HEK293 (cell line): ENCODE measurements at regions not wholly inside any gene's neighbourhood (a gene's known extent, or its start where the extent isn't known, plus 50 kb on each side); places are given as distances from the start of the nearest gene placed in this dataset.

Experiments used
- CTCF ChIA-PET: fragments of 350-600 bp; formaldehyde crosslinking; extraction: SDS; loops from one replicate; lab custom pipeline; 2021; ENCODE audit warnings: antibody characterized with exemption; lab: Yijun Ruan, JAX
- POLR2A ChIA-PET: fragments of 300-600 bp; formaldehyde crosslinking; extraction: SDS; loops from one replicate; lab custom pipeline; 2020; ENCODE audit warnings: antibody characterized with exemption, inconsistent platforms; lab: Yijun Ruan, JAX
- H3K27ac ChIP-seq: fragments of 200-500 bp; sonication (Bioruptor generic); 2 replicates; pipeline ENCODE4 v1.5.1; 2014; ENCODE audit warnings: low read depth, low read length, control low read depth, inconsistent platforms; ENCODE audit errors: extremely low read depth
- H3K36me3 ChIP-seq, 2 experiments: fragments of 200-500 bp in 1 of 2; sonication (Bioruptor generic) in 1 of 2; 1 replicate in 1 of 2; 2 replicates in 1 of 2; pipeline ENCODE4 v1.5.1; 2014 to 2017; ENCODE audit warnings: inconsistent platforms in 2 of 2, low read length in 2 of 2; ENCODE audit not compliant: control insufficient read depth in 2 of 2, insufficient read depth in 1 of 2
- H3K4me1 ChIP-seq: fragments of 200-500 bp; sonication (Bioruptor generic); 2 replicates; pipeline ENCODE4 v1.5.1; 2014; ENCODE audit warnings: mild to moderate bottlenecking, low read length, inconsistent platforms; ENCODE audit not compliant: control insufficient read depth, insufficient read depth
- H3K4me3 ChIP-seq: 2 replicates; pipeline ENCODE4 v1.5.1; 2011; ENCODE audit warnings: low read depth, mild to moderate bottlenecking, control low read depth, low read length, moderate library complexity
- H3K9me3 ChIP-seq: fragments of 200-500 bp; sonication (Bioruptor generic); 2 replicates; pipeline ENCODE4 v1.5.1; 2014; ENCODE audit warnings: low read depth, low read length, inconsistent platforms; ENCODE audit not compliant: control insufficient read depth, insufficient read depth
- GLI4 ChIP-seq: fragments of 450-650 bp; formaldehyde crosslinking; IDR thresholded peaks from 2 replicates; pipeline ENCODE4 v1.5.1; 2016; ENCODE audit warnings: missing biosample characterization, missing genetic modification characterization
- HOXA7 ChIP-seq: sonication (generic); formaldehyde crosslinking; IDR thresholded peaks from 2 replicates; pipeline ENCODE4 v1.8.1; 2022; ENCODE audit warnings: missing genetic modification reagents, borderline replicate concordance
- KLF7 ChIP-seq: fragments of 450-650 bp; formaldehyde crosslinking; IDR thresholded peaks from 2 replicates; pipeline ENCODE4 v1.5.1; 2016; ENCODE audit warnings: missing biosample characterization, missing genetic modification characterization, borderline replicate concordance
- MEIS1 ChIP-seq: sonication (generic); formaldehyde crosslinking; IDR thresholded peaks from 2 replicates; pipeline ENCODE4 v1.8.1; 2022; ENCODE audit warnings: missing genetic modification reagents, mild to moderate bottlenecking, borderline replicate concordance
- MYNN ChIP-seq: fragments of 450-650 bp; formaldehyde crosslinking; IDR thresholded peaks from 2 replicates; pipeline ENCODE4 v1.5.1; 2016; ENCODE audit warnings: missing biosample characterization, missing genetic modification characterization, borderline replicate concordance
- OSR2 ChIP-seq: fragments of 450-650 bp; formaldehyde crosslinking; IDR thresholded peaks from 2 replicates; pipeline ENCODE4 v1.5.1; 2016; ENCODE audit warnings: missing biosample characterization, missing genetic modification characterization
- SCRT1 ChIP-seq: fragments of 450-650 bp; formaldehyde crosslinking; IDR thresholded peaks from 2 replicates; pipeline ENCODE4 v1.5.1; 2016; ENCODE audit warnings: missing biosample characterization, missing genetic modification characterization, borderline replicate concordance
- TRIM28 ChIP-seq: IDR thresholded peaks from 2 replicates; pipeline ENCODE4 v1.6.1; 2011; ENCODE audit warnings: low read length, control low read depth, borderline replicate concordance
- ZBTB21 ChIP-seq: fragments of 450-650 bp; formaldehyde crosslinking; IDR thresholded peaks from 2 replicates; pipeline ENCODE4 v1.5.1; 2017; ENCODE audit warnings: missing biosample characterization, missing genetic modification characterization
- ZBTB48 ChIP-seq: fragments of 450-650 bp; formaldehyde crosslinking; IDR thresholded peaks from 2 replicates; pipeline ENCODE4 v1.5.1; 2016; ENCODE audit warnings: missing biosample characterization, missing genetic modification characterization
- ZBTB49 ChIP-seq: fragments of 450-650 bp; formaldehyde crosslinking; IDR thresholded peaks from 2 replicates; pipeline ENCODE4 v1.5.1; 2016; ENCODE audit warnings: missing biosample characterization, missing genetic modification characterization, low read depth
- ZFP3 ChIP-seq: fragments of 450-650 bp; formaldehyde crosslinking; IDR thresholded peaks from 2 replicates; pipeline ENCODE4 v1.5.1; 2016; ENCODE audit warnings: low read depth, missing biosample characterization, missing genetic modification characterization
- ZFP41 ChIP-seq: fragments of 450-650 bp; formaldehyde crosslinking; IDR thresholded peaks from 2 replicates; pipeline ENCODE4 v1.5.1; 2016; ENCODE audit warnings: missing biosample characterization, missing genetic modification characterization, borderline replicate concordance
- ZNF121 ChIP-seq: fragments of 450-650 bp; formaldehyde crosslinking; IDR thresholded peaks from 2 replicates; pipeline ENCODE4 v1.5.1; 2016; ENCODE audit warnings: missing biosample characterization, missing genetic modification characterization
- ZNF132 ChIP-seq: fragments of 450-650 bp; formaldehyde crosslinking; IDR thresholded peaks from 2 replicates; pipeline ENCODE4 v1.5.1; 2017; ENCODE audit warnings: missing biosample characterization, missing genetic modification characterization, borderline replicate concordance
- ZNF19 ChIP-seq: fragments of 450-650 bp; formaldehyde crosslinking; IDR thresholded peaks from 2 replicates; pipeline ENCODE4; 2016; ENCODE audit warnings: missing biosample characterization, missing genetic modification characterization, low read depth
- ZNF2 ChIP-seq: fragments of 450-650 bp; formaldehyde crosslinking; IDR thresholded peaks from 2 replicates; pipeline ENCODE4 v1.5.1; 2016; ENCODE audit warnings: missing biosample characterization, missing genetic modification characterization
- ZNF426 ChIP-seq: fragments of 450-650 bp; formaldehyde crosslinking; IDR thresholded peaks from 2 replicates; pipeline ENCODE4 v1.5.1; 2017; ENCODE audit warnings: missing biosample characterization, missing genetic modification characterization, mild to moderate bottlenecking, inconsistent platforms, moderate library complexity
- ZNF433 ChIP-seq: fragments of 450-650 bp; formaldehyde crosslinking; IDR thresholded peaks from 2 replicates; pipeline ENCODE4 v1.5.1; 2016; ENCODE audit warnings: missing biosample characterization, missing genetic modification characterization, low read depth
- ZNF560 ChIP-seq: fragments of 450-650 bp; formaldehyde crosslinking; IDR thresholded peaks from 2 replicates; pipeline ENCODE4 v1.5.1; 2017; ENCODE audit warnings: missing biosample characterization, missing genetic modification characterization, borderline replicate concordance
- ZNF585B ChIP-seq: fragments of 450-650 bp; formaldehyde crosslinking; IDR thresholded peaks from 2 replicates; pipeline ENCODE4 v1.5.1; 2016; ENCODE audit warnings: missing biosample characterization, missing genetic modification characterization
- ZNF596 ChIP-seq: fragments of 450-650 bp; IDR thresholded peaks from 2 replicates; pipeline ENCODE4 v1.5.0; 2018; ENCODE audit warnings: missing biosample characterization, mild to moderate bottlenecking, missing genetic modification characterization, moderate library complexity
- ZNF621 ChIP-seq: fragments of 450-650 bp; formaldehyde crosslinking; IDR thresholded peaks from 2 replicates; pipeline ENCODE4 v1.5.1; 2017; ENCODE audit warnings: missing biosample characterization, missing genetic modification characterization
- ZNF791 ChIP-seq: fragments of 450-650 bp; formaldehyde crosslinking; IDR thresholded peaks from 2 replicates; pipeline ENCODE4 v1.5.1; 2016; ENCODE audit warnings: missing biosample characterization, missing genetic modification characterization
- TF ChIP-seq, protein P1 (sequence below): fragments of 450-650 bp; formaldehyde crosslinking; conservative IDR thresholded peaks from 2 replicates; pipeline ENCODE4 v1.5.1; 2016; ENCODE audit warnings: low read depth, missing biosample characterization, missing genetic modification characterization
- TF ChIP-seq, protein P2 (sequence below): fragments of 450-650 bp; formaldehyde crosslinking; IDR thresholded peaks from 2 replicates; pipeline ENCODE4; 2016; ENCODE audit warnings: missing biosample characterization, missing genetic modification characterization
- TF ChIP-seq, protein P3 (sequence below): fragments of 450-650 bp; formaldehyde crosslinking; IDR thresholded peaks from 2 replicates; pipeline ENCODE4 v1.5.1; 2016; ENCODE audit warnings: missing biosample characterization, missing genetic modification characterization

DNA sequence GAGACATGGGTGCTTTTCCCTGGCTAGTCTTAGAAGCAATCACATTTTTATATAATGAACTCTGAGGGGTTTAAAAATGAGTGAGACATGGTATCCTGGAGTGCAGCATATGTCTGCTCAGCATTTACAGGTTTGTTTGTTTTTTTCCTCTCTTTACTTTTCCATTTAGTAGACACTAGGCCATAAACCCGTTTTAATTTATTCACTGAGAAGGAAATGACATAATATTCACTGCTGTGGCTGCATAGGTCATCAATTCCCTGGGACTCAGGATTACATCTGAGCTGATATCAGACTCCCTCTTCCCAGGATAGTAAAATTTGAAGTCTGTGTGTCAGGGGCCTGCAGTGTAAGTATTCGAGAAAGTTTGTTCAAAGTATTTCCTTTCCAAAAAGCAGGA lies 178.9 kb upstream of the SPRY1 start (continued):
- TF ChIP-seq ZBTB21 (tag by site-specific recombination) (peak; percentile 63; the same call in 1 of the 2 replicates), ZNF426 (no peak), TRIM28 (peak; percentile 68; the same call in 1 of the 2 replicates)
- TF ChIP-seq, all 188 proteins: peak for 6

GRCh38 chr4:123218981-123219380 lies 177.6 kb upstream of the SPRY1 start:
- H3K4me3 ChIP-seq: no peak overlapping the region
- ChIA-PET CTCF (no interaction called here), POLR2A (no interaction called here)
- no peaks in the 10 kb centered on the region for H3K36me3 ChIP-seq
- H3K4me1 ChIP-seq: peaks cover 4% of the 10 kb centered on the region
- TF ChIP-seq ZNF596 (tag by site-specific recombination) (no peak), ZBTB48 (tag by site-specific recombination) (no peak), MEIS1 (CRISPR knock-in tag) (no peak), ZNF791 (tag by site-specific recombination) (no peak), ZNF433 (tag by site-specific recombination) (no peak), ZBTB21 (tag by site-specific recombination) (no peak)
- TF ChIP-seq, protein P1, sequence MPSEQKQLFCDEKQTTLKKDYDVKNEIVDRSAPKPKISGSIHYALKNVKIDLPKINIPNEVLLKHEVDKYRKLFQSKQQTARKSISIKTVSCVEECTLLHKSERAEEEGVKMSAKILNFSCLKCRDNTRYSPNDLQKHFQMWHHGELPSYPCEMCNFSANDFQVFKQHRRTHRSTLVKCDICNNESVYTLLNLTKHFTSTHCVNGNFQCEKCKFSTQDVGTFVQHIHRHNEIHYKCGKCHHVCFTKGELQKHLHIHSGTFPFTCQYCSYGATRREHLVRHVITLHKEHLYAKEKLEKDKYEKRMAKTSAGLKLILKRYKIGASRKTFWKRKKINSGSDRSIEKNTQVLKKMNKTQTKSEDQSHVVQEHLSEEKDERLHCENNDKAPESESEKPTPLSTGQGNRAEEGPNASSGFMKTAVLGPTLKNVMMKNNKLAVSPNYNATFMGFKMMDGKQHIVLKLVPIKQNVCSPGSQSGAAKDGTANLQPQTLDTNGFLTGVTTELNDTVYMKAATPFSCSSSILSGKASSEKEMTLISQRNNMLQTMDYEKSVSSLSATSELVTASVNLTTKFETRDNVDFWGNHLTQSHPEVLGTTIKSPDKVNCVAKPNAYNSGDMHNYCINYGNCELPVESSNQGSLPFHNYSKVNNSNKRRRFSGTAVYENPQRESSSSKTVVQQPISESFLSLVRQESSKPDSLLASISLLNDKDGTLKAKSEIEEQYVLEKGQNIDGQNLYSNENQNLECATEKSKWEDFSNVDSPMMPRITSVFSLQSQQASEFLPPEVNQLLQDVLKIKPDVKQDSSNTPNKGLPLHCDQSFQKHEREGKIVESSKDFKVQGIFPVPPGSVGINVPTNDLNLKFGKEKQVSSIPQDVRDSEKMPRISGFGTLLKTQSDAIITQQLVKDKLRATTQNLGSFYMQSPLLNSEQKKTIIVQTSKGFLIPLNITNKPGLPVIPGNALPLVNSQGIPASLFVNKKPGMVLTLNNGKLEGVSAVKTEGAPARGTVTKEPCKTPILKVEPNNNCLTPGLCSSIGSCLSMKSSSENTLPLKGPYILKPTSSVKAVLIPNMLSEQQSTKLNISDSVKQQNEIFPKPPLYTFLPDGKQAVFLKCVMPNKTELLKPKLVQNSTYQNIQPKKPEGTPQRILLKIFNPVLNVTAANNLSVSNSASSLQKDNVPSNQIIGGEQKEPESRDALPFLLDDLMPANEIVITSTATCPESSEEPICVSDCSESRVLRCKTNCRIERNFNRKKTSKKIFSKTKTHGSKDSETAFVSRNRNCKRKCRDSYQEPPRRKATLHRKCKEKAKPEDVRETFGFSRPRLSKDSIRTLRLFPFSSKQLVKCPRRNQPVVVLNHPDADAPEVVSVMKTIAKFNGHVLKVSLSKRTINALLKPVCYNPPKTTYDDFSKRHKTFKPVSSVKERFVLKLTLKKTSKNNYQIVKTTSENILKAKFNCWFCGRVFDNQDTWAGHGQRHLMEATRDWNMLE: no peak
- TF ChIP-seq, protein P2, sequence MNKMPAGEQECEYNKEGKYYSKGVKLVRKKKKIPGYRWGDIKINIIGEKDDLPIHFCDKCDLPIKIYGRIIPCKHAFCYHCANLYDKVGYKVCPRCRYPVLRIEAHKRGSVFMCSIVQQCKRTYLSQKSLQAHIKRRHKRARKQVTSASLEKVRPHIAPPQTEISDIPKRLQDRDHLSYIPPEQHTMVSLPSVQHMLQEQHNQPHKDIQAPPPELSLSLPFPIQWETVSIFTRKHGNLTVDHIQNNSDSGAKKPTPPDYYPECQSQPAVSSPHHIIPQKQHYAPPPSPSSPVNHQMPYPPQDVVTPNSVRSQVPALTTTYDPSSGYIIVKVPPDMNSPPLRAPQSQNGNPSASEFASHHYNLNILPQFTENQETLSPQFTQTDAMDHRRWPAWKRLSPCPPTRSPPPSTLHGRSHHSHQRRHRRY (tag by site-specific recombination): no peak
- no peak overlapping the region for H3K27ac ChIP-seq
- no peaks in the 10 kb centered on the region for H3K9me3 ChIP-seq

- H3K27ac ChIP-seq: no peak overlapping the region
- POLR2A ChIA-PET: no interaction called here
- no peaks in the 10 kb centered on the region for H3K9me3 ChIP-seq
- no peak for TF ChIP-seq HOXA7 (CRISPR knock-in tag)
- TF ChIP-seq ZBTB49: no peak
- no peak for TF ChIP-seq ZNF121 (tag by site-specific recombination)
- TF ChIP-seq ZFP41: no peak
- no peak for TF ChIP-seq ZNF585B (tag by site-specific recombination)
- no peak for TF ChIP-seq MYNN (tag by site-specific recombination)
- TF ChIP-seq SCRT1 (tag by site-specific recombination): no peak
- TF ChIP-seq OSR2 (tag by site-specific recombination): no peak
- no peak for TF ChIP-seq KLF7
- TF ChIP-seq ZFP3 (tag by site-specific recombination): no peak
- no peak for TF ChIP-seq ZNF19 (tag by site-specific recombination)
- TF ChIP-seq, protein P3, sequence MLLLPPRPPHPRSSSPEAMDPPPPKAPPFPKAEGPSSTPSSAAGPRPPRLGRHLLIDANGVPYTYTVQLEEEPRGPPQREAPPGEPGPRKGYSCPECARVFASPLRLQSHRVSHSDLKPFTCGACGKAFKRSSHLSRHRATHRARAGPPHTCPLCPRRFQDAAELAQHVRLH (tag by site-specific recombination): no peak
- TF ChIP-seq ZNF132 (tag by site-specific recombination): no peak
- TF ChIP-seq ZBTB21 (tag by site-specific recombination): no peak
- TF ChIP-seq ZNF2: no peak
- TF ChIP-seq ZNF560 (tag by site-specific recombination): no peak
- no peak for TF ChIP-seq GLI4 (tag by site-specific recombination)
- no peak for TF ChIP-seq ZNF621 (tag by site-specific recombination)
- no peak for TF ChIP-seq TRIM28
These were observed 167.3 kb upstream of the SPRY1 start for GRCh38 chr4:123229286-123229685.

More at GRCh38 chr4:123229286-123229685, 167.3 kb upstream of the SPRY1 start:
- H3K36me3 ChIP-seq: no peaks in the 10 kb centered on the region
- H3K4me3 ChIP-seq: no peak overlapping the region
- CTCF ChIA-PET: no interaction called here
- no peaks in the 10 kb centered on the region for H3K4me1 ChIP-seq
